ENCODE measurements at regions not wholly inside any gene's neighbourhood (a gene's known extent, or its start where the extent isn't known, plus 50 kb on each side); places are given as distances from the start of the nearest gene placed in this dataset.

DNA sequence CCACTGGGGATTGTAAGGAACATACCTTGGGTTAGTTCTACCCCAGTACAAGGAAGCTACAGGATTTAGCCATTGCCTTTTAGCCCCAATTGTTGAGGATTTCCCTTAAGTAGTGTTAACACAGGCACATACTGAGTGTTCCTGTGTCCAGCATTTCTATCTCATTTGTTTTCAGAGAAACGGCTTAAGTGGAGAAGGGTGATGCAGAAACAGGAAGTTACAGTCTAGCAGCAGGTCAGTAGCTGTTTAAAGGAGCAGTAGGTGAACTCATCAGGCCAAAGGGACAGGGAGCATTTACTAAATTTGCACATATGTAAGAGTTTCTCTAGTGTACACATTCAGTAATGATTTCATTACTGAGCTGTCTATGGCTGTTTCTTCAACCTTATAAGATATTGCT is 644.2 kb upstream of the GJE1 start:
- Histone ChIP-seq H3K9me3 (no peaks in the 10 kb centered on the region), H3K27me3 (no peaks in the 10 kb centered on the region), H3K4me3 (no peak overlapping the region), H3K4me1 (no peaks in the 10 kb centered on the region), H3K36me3 (no peaks in the 10 kb centered on the region), H3K27ac (no peak overlapping the region)
- DNase-seq = no peak
- TF ChIP-seq POLR2A (IDR thresholded peaks at IDR 0.05) = no peak
- TF ChIP-seq CTCF (IDR thresholded peaks at IDR 0.05) = no peak

- Histone ChIP-seq H3K4me3 (no peak overlapping the region), H3K9me3 (no peaks in the 10 kb centered on the region), H3K4me1 (no peaks in the 10 kb centered on the region), H3K27ac (no peak overlapping the region), H3K36me3 (no peaks in the 10 kb centered on the region), H3K27me3 (no peaks in the 10 kb centered on the region)
- DNase-seq = no peak
- no peak for TF ChIP-seq CTCF (IDR thresholded peaks at IDR 0.05)
Observed at GRCh38 chr6:141486942-141487341, 645.8 kb upstream of the GJE1 start.

DNA sequence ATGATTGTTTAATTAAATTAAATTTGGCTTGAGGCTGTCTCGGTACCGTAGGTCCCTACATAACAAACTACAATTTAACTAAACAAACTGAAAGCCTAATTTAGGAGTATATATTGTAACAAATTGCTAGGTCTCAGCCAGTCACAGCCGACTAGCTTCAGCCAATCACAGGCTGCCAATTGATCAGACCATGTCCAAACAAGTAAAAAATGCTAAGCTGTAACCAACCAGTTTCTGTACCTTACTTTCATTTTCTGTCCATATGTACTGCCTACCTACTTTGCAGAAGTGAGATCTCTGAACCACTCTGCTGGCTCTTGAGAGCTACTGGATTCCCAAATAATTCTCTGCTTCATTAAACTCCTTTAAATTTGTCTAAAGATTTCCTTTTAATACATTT is 648.0 kb upstream of the GJE1 start:
- TF ChIP-seq POLR2A (IDR thresholded peaks at IDR 0.05) (no peak), CTCF (IDR thresholded peaks at IDR 0.05) (no peak)
- Histone ChIP-seq H3K4me3 (no peak overlapping the region), H3K4me1 (no peaks in the 10 kb centered on the region), H3K27ac (peak overlapping the region in 2 of 4 donors; percentile 62 to 67), H3K9me3 (no peaks in the 10 kb centered on the region), H3K36me3 (no peaks in the 10 kb centered on the region), H3K27me3 (no peaks in the 10 kb centered on the region)
- peak in 2 of 3 donors; percentile 50 to 61 for DNase-seq

DNA sequence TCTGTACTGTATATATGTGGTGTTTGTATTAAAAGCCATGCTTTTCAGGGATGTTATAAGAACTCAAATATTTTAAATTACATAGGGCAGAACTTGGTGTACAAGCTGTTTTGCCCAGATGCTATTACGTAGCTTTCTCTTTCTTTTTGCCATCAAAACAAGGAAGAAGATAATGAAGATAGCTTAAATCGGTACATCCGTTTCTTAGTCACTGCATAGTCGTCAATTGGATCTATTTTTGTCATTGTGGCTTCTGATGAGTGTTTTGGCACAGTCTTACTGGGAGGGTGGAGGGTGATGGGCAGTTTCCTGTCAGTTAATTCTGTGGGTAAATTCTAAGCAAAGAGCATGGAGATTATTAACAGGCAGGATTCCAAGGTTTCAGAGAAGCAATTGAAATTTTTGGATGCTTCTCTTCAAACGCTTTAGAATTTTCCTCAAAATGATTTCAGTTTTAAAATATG is 649.1 kb upstream of the GJE1 start:
- H3K27ac ChIP-seq = peak overlapping the region; percentile 58 to 67 (median 62)
- H3K27me3 ChIP-seq = no peaks in the 10 kb centered on the region
- no peaks in the 10 kb centered on the region for H3K36me3 ChIP-seq
- TF ChIP-seq CTCF (IDR thresholded peaks at IDR 0.05) (no peak), POLR2A (IDR thresholded peaks at IDR 0.05) (no peak)
- peak overlapping the region in 1 of 4 donors; percentile 13 for H3K4me3 ChIP-seq
- peak in 2 of 3 donors; percentile 64 to 77 for DNase-seq
- no peaks in the 10 kb centered on the region for H3K9me3 ChIP-seq
- H3K4me1 ChIP-seq = no peaks in the 10 kb centered on the region

DNA sequence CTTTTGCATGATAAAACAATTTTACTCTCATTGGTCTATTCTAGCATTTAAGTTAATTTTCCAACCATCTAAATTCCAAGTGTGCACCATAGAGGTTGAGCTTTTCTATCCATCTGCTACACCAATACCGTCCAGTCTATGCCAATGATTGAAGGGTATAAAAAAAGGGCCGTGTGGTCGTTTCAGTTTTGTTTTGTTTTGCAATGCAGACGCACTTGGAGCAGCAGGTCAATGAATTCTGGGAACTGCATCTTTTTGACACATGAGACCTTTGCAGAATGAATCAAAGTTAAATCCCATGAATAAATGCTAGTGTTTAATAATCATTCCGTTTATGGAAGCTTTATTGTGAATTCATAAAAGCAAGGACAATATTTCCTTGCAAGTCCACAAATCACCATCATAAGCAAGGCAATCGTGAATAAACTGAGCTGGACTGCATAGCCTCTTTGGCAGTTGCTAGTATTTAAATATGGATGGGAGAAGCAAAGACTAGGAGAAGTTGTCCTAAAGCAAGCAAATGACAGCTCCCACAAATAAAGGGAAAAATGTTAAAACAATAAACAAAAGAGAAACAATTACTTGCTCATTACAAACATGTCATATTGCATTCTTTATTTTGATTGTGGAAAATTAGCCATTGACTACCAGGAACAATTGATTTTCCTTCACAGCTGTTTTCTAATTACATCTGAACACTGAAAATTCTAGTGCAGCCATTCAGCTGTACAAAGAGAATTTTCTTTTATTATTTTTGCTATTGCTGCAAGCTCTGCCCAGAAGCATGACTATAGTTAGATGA is 649.7 kb upstream of the GJE1 start:
- H3K4me3 ChIP-seq = peak overlapping the region in 1 of 4 donors; percentile 13
- DNase-seq = no peak
- H3K27ac ChIP-seq = peak overlapping the region; percentile 58 to 67 (median 62)

More for the DNA sequence above, 649.7 kb upstream of the GJE1 start:
- no peaks in the 10 kb centered on the region for H3K27me3 ChIP-seq
- no peaks in the 10 kb centered on the region for H3K36me3 ChIP-seq
- no peaks in the 10 kb centered on the region for H3K9me3 ChIP-seq
- no peaks in the 10 kb centered on the region for H3K4me1 ChIP-seq
- TF ChIP-seq CTCF (IDR thresholded peaks at IDR 0.05) (no peak), POLR2A (IDR thresholded peaks at IDR 0.05) (no peak)

Data from Peyer's patch (tissue), 4 donors.